ENCODE measurements at regions not wholly inside any gene's neighbourhood (a gene's known extent, or its start where the extent isn't known, plus 50 kb on each side); places are given as distances from the start of the nearest gene placed in this dataset.

DNA sequence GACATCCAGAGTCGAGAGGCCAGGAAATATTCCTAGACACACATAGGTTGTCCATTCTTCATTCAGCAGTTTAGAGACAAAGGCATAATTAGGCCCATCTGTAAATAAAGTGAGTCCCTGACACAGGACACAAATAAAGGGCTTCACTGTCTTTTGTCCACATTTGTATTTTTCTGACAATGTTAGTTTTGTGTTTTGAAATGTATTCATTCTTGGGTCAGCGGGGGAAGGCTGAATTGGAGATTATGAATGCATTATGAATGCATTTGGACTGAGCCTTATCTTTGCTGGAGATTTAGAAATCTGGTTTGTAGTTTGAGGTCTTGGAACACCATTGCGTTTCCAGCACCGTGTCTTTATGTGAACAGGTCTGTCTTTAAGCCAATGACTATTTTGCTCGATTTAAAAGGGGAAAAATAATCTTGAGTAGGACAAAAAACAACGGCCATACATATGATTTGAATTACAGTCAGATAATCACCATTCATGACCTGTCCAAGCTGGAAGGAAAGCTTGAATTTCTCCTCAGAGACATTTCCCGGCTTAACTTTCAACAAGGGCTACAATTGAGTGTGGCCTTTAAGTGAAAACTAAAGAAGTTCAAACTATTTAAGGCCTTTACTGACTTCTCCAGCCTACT, 334.8 kb downstream of the WDR11 start:
- Mint-ChIP-seq H3K27me3 (ENCODE audit: low read depth) (peaks cover 13% of the 10 kb centered on the region), H3K36me3 (ENCODE audit: low read depth) (no peaks in the 10 kb centered on the region), H3K27ac (peak overlapping the region; percentile 8 to 58 (median 32)), H3K4me1 (peaks cover 36% of the 10 kb centered on the region), H3K4me3 (no peak overlapping the region), H3K9me3 (no peaks in the 10 kb centered on the region)
- TF ChIP-seq, protein P1, sequence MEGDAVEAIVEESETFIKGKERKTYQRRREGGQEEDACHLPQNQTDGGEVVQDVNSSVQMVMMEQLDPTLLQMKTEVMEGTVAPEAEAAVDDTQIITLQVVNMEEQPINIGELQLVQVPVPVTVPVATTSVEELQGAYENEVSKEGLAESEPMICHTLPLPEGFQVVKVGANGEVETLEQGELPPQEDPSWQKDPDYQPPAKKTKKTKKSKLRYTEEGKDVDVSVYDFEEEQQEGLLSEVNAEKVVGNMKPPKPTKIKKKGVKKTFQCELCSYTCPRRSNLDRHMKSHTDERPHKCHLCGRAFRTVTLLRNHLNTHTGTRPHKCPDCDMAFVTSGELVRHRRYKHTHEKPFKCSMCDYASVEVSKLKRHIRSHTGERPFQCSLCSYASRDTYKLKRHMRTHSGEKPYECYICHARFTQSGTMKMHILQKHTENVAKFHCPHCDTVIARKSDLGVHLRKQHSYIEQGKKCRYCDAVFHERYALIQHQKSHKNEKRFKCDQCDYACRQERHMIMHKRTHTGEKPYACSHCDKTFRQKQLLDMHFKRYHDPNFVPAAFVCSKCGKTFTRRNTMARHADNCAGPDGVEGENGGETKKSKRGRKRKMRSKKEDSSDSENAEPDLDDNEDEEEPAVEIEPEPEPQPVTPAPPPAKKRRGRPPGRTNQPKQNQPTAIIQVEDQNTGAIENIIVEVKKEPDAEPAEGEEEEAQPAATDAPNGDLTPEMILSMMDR (IDR thresholded peaks at IDR 0.05; ENCODE audit: unreplicated experiment in 3 of 3), result no peak

- H3K27ac Mint-ChIP-seq, result peak overlapping the region in 1 of 3 experiments; percentile 81
- no peak overlapping the region for H3K4me3 Mint-ChIP-seq
- no peaks in the 10 kb centered on the region for H3K36me3 Mint-ChIP-seq (ENCODE audit: low read depth)
- peaks cover 16% of the 10 kb centered on the region for H3K27me3 Mint-ChIP-seq (ENCODE audit: low read depth)
- peaks cover 36% of the 10 kb centered on the region for H3K4me1 Mint-ChIP-seq
- TF ChIP-seq, protein P1 (IDR thresholded peaks at IDR 0.05; ENCODE audit: unreplicated experiment in 3 of 3), result no peak
- H3K9me3 Mint-ChIP-seq, result no peaks in the 10 kb centered on the region
These were observed 336.2 kb downstream of the WDR11 start for GRCh38 chr10:121187391-121187790.

GRCh38 chr10:121188005-121188404, 336.8 kb downstream of the WDR11 start:
- Mint-ChIP-seq H3K4me1 (peaks cover 36% of the 10 kb centered on the region), H3K36me3 (ENCODE audit: low read depth) (no peaks in the 10 kb centered on the region), H3K9me3 (no peaks in the 10 kb centered on the region), H3K27me3 (ENCODE audit: low read depth) (peaks cover 20% of the 10 kb centered on the region), H3K4me3 (no peak overlapping the region), H3K27ac (peak overlapping the region; percentile 12 to 81 (median 34))
- TF ChIP-seq, protein P1 (IDR thresholded peaks at IDR 0.05; ENCODE audit: unreplicated experiment in 3 of 3), result no peak

- peaks cover 21% of the 10 kb centered on the region for H3K27me3 Mint-ChIP-seq (ENCODE audit: low read depth)
- no peak overlapping the region for H3K4me3 Mint-ChIP-seq
- no peaks in the 10 kb centered on the region for H3K36me3 Mint-ChIP-seq (ENCODE audit: low read depth)
- peaks cover 34% of the 10 kb centered on the region for H3K4me1 Mint-ChIP-seq
- H3K27ac Mint-ChIP-seq, result peak overlapping the region in 1 of 3 experiments; percentile 17
- no peaks in the 10 kb centered on the region for H3K9me3 Mint-ChIP-seq
- TF ChIP-seq, protein P1 (IDR thresholded peaks at IDR 0.05; ENCODE audit: unreplicated experiment in 3 of 3), result no peak
These were observed 337.9 kb downstream of the WDR11 start for GRCh38 chr10:121189066-121189465.

DNA sequence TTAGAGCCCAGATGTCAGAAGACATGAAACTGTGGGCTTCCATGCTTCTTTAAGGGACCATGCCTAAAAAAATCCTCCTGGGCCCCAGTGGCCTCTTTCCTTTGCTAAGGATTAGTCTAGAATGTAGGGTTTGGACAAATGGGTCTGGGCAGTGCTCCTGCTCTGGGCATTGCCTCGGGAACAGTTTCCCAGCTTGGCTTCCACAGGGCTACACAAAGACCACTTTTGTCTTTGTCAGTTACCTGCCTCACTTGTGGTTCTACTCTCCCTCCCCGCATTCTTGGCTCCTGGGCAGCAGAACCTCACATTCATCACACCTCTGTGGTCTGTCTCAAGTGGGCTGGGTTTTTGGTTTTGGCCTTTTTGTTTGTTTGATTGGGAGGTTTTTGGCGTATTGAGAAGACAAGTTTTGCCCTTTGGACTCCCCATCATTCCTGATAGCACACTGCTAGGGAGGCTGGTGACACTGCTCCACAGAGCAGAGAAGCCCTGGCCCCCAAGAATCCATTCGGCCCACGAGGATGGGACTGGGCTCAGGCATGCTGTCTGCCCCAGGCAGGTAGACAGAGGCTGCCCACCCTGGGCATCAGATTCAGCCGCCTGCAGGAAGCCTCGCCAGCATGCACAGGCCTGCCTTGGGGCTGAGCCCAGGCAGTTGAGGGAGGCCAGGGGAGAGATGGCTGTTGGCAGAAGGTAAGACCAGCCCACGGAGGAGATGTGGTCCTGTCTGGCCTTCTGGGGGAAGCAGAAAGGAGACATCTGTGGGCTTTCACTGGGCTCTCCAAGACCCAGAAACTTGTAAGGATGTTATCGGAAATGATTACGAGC, 343.7 kb downstream of the WDR11 start:
- Mint-ChIP-seq H3K4me1 (no peaks in the 10 kb centered on the region), H3K36me3 (ENCODE audit: low read depth) (no peaks in the 10 kb centered on the region), H3K27me3 (ENCODE audit: low read depth) (peaks cover 31% of the 10 kb centered on the region), H3K9me3 (no peaks in the 10 kb centered on the region), H3K4me3 (no peak overlapping the region), H3K27ac (no peak overlapping the region)
- TF ChIP-seq, protein P1 (IDR thresholded peaks at IDR 0.05; ENCODE audit: unreplicated experiment in 3 of 3), result no peak

All from nephron (organoid).